Stimulated activated effector memory CD8-positive, alpha-beta T cell treated with anti-CD3 and anti-CD28 coated beads, Interleukin-12 subunit alpha, Interleukin-12 subunit beta, amount 100 ng/mL, for 72 hours (primary cell): ENCODE measurements at regions not wholly inside any gene's neighbourhood (a gene's known extent, or its start where the extent isn't known, plus 50 kb on each side); places are given as distances from the start of the nearest gene placed in this dataset.
"Not testable (repeated sequence)": the region's sequence is repeated elsewhere in the genome, so short reads cannot be mapped to it uniquely, and the experiment has no call there.

ENCODE experiments used
- ATAC-seq: fragments of 150-1000 bp; cut with Tn5 transposase; 2 replicates; pipeline ENCODE4 v1.10.0; 2021
- DNase-seq, 2 donors: peaks; one replicate each; pipeline ENCODE4 v3.0.0; 2021 to 2022; ENCODE audit warnings: low spot score in 2 of 2
- H3K27ac Mint-ChIP-seq: one replicate; pipeline ENCODE4 v1.8.0; 2022; ENCODE audit warnings: mild to moderate bottlenecking, mixed read lengths
- H3K36me3 Mint-ChIP-seq: one replicate; pipeline ENCODE4 v1.8.0; 2022; ENCODE audit warnings: mild to moderate bottlenecking, mixed read lengths
- H3K4me1 Mint-ChIP-seq: one replicate; pipeline ENCODE4 v1.8.0; 2022; ENCODE audit warnings: mixed read lengths
- H3K4me3 Mint-ChIP-seq: one replicate; pipeline ENCODE4 v1.8.0; 2022; ENCODE audit warnings: mild to moderate bottlenecking, mixed read lengths
- H3K9me3 Mint-ChIP-seq: one replicate; pipeline ENCODE4 v1.8.0; 2022; ENCODE audit warnings: mixed read lengths

GRCh38 chr5:28726815-28727214 lies 1688.4 kb upstream of the CDH9 start:
- H3K36me3 Mint-ChIP-seq, result no peaks in the 10 kb centered on the region
- ATAC-seq (no peak), DNase-seq (no peak)
- H3K27ac Mint-ChIP-seq, result no peak overlapping the region
- no peaks in the 10 kb centered on the region for H3K4me1 Mint-ChIP-seq
- H3K9me3 Mint-ChIP-seq, result peaks cover 16% of the 10 kb centered on the region
- no peak overlapping the region for H3K4me3 Mint-ChIP-seq

GRCh38 chr5:28725001-28725400 lies 1686.6 kb upstream of the CDH9 start:
- Mint-ChIP-seq H3K27ac (no peak overlapping the region), H3K4me3 (no peak overlapping the region), H3K9me3 (peaks cover 16% of the 10 kb centered on the region), H3K4me1 (no peaks in the 10 kb centered on the region), H3K36me3 (no peaks in the 10 kb centered on the region)
- no peak for DNase-seq
- no peak for ATAC-seq

GRCh38 chr5:28714907-28715698 lies 1676.7 kb upstream of the CDH9 start:
- no peak overlapping the region for H3K27ac Mint-ChIP-seq
- no peak overlapping the region for H3K4me3 Mint-ChIP-seq
- ATAC-seq (no peak), DNase-seq (no peak)
- no peaks in the 10 kb centered on the region for H3K36me3 Mint-ChIP-seq
- no peaks in the 10 kb centered on the region for H3K4me1 Mint-ChIP-seq
- peaks cover 16% of the 10 kb centered on the region for H3K9me3 Mint-ChIP-seq

DNA sequence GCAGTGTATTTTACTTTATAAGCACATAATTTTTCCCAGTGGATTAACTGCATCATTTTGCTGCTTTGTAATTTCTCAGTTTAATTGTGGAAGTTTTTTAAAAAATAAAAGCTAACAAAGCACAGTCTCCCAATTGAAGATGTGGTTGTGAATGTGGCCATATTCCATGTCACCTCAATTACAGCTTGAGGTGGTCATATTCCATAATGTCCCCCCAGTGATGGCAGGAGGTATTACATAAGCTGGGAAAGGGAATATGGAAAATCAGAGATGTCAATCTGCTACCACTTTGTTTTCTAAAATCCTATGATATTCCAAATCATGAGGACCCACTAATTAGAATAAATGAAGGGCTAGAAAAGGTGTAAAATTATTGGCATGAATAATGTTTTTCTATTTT lies 1672.0 kb upstream of the CDH9 start:
- Mint-ChIP-seq H3K27ac (no peak overlapping the region), H3K4me3 (no peak overlapping the region), H3K36me3 (no peaks in the 10 kb centered on the region), H3K9me3 (peaks cover 23% of the 10 kb centered on the region), H3K4me1 (no peaks in the 10 kb centered on the region)
- ATAC-seq, result no peak
- DNase-seq, result no peak

DNA sequence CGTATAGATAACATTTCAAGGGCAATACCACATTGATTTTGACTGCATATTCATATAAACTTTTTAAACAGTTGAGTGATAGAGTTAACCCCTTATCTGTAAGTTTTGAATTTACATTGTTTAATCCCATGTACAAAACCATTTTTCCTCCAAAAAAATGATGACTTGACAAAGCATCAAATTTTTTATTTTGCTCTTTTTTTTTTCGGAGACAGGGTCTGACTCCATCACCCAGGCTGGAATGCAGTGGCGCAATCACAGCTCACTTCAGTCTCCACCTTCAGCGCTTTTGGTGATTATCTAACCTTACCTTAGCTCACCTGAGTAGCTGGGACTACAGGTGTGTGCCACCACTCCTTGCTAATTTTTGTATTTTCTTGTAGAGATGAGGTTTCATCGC lies 1670.1 kb upstream of the CDH9 start:
- Mint-ChIP-seq H3K4me3 (no peak overlapping the region), H3K27ac (no peak overlapping the region), H3K9me3 (peaks cover 25% of the 10 kb centered on the region), H3K4me1 (no peaks in the 10 kb centered on the region), H3K36me3 (no peaks in the 10 kb centered on the region)
- DNase-seq (no peak), ATAC-seq (no peak)

DNA sequence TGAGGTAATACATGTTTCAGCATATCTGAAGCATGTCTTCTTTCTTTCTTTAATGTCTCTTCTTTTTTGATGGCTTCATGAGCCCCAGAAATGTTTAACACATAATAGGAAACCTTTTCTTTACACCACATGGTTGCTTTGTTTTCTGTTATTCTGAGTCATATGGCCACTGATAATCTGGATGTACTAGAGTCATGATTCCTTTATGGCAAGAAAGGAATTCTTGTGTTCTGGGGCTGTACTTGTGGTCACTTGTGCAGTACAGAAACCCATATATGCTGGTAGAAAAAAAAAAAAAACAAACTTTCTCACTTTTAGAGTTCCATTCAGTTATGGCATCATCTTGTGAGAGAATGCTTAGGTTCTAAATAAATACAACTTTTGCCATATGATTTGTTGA lies 1669.3 kb upstream of the CDH9 start:
- Mint-ChIP-seq H3K27ac (no peak overlapping the region), H3K4me3 (no peak overlapping the region), H3K9me3 (peaks cover 22% of the 10 kb centered on the region), H3K4me1 (no peaks in the 10 kb centered on the region), H3K36me3 (no peaks in the 10 kb centered on the region)
- DNase-seq (no peak), ATAC-seq (no peak)

GRCh38 chr5:28703651-28704260 lies 1665.4 kb upstream of the CDH9 start:
- no peak for ATAC-seq
- Mint-ChIP-seq H3K4me3 (no peak overlapping the region), H3K9me3 (peaks cover 25% of the 10 kb centered on the region), H3K36me3 (no peaks in the 10 kb centered on the region), H3K4me1 (no peaks in the 10 kb centered on the region), H3K27ac (no peak overlapping the region)
- DNase-seq, result no peak

DNA sequence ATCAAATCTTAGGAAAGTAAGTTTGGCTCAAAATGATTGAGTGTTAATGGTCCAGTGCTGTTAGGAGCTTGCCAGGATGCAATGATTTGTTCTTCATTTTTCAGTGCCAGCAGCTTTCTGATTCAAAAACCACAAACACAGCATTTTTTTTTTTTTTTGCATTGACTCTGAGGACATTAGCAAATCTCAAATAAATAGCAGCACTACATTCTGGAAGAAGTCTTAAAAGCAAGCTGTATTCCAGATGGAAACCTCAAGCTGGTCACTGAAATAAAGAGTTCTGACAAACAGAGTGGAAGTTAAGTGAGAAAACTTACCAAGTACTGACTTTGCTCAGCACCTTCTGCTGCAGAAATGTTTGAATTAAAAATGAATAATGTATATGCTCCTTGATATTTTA lies 1653.1 kb upstream of the CDH9 start:
- no peak overlapping the region for H3K4me3 Mint-ChIP-seq
- ATAC-seq (no peak), DNase-seq (no peak)
- no peak overlapping the region for H3K27ac Mint-ChIP-seq
- H3K36me3 Mint-ChIP-seq, result no peaks in the 10 kb centered on the region
- H3K9me3 Mint-ChIP-seq, result peaks cover 8% of the 10 kb centered on the region
- no peaks in the 10 kb centered on the region for H3K4me1 Mint-ChIP-seq

GRCh38 chr5:28685794-28686193 lies 1647.4 kb upstream of the CDH9 start:
- ATAC-seq (no peak), DNase-seq (no peak)
- Mint-ChIP-seq H3K9me3 (peaks cover 9% of the 10 kb centered on the region), H3K4me1 (no peaks in the 10 kb centered on the region), H3K4me3 (no peak overlapping the region), H3K36me3 (no peaks in the 10 kb centered on the region), H3K27ac (no peak overlapping the region)

- peaks cover 9% of the 10 kb centered on the region for H3K9me3 Mint-ChIP-seq
- no peak overlapping the region for H3K4me3 Mint-ChIP-seq
- no peaks in the 10 kb centered on the region for H3K4me1 Mint-ChIP-seq
- no peak for ATAC-seq
- no peak overlapping the region for H3K27ac Mint-ChIP-seq
- no peaks in the 10 kb centered on the region for H3K36me3 Mint-ChIP-seq
- DNase-seq, result no peak
These were observed 1640.5 kb upstream of the CDH9 start for GRCh38 chr5:28678899-28679298.

- no peak overlapping the region for H3K4me3 Mint-ChIP-seq
- no peak overlapping the region for H3K27ac Mint-ChIP-seq
- ATAC-seq (no peak), DNase-seq (no peak)
- no peaks in the 10 kb centered on the region for H3K36me3 Mint-ChIP-seq
- H3K4me1 Mint-ChIP-seq, result no peaks in the 10 kb centered on the region
- peaks cover 24% of the 10 kb centered on the region for H3K9me3 Mint-ChIP-seq
These were observed 1627.7 kb upstream of the CDH9 start for GRCh38 chr5:28666110-28666509.

DNA sequence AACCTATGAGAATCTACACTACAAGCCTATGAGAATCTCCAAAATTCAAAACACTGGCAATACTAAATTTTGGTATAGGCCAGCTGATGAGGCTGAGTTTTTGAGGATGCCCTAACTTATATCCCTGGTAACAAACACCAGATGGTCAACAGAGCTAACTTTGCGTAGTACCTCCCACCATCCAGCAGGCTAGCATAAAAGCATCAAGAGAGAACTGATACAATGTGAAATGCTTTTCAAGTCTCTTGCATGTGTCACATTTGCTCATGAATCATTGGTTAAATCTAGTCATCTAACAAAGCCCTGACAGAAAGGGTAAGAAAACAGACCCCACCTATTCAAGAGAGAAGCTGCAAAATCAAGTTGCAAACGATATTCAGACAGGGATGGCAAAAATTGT lies 1609.7 kb upstream of the CDH9 start:
- H3K4me1 Mint-ChIP-seq, result no peaks in the 10 kb centered on the region
- H3K9me3 Mint-ChIP-seq, result peaks cover 27% of the 10 kb centered on the region
- ATAC-seq, result no peak

GRCh38 chr5:28632607-28633006 lies 1594.2 kb upstream of the CDH9 start:
- no peak for ATAC-seq
- Mint-ChIP-seq H3K4me3 (no peak overlapping the region), H3K4me1 (no peaks in the 10 kb centered on the region), H3K27ac (no peak overlapping the region), H3K36me3 (no peaks in the 10 kb centered on the region), H3K9me3 (peaks cover 3% of the 10 kb centered on the region)
- no peak for DNase-seq

More for the DNA sequence above, 1609.7 kb upstream of the CDH9 start:
- no peaks in the 10 kb centered on the region for H3K36me3 Mint-ChIP-seq
- no peak overlapping the region for H3K27ac Mint-ChIP-seq
- DNase-seq, result no peak
- no peak overlapping the region for H3K4me3 Mint-ChIP-seq

DNA sequence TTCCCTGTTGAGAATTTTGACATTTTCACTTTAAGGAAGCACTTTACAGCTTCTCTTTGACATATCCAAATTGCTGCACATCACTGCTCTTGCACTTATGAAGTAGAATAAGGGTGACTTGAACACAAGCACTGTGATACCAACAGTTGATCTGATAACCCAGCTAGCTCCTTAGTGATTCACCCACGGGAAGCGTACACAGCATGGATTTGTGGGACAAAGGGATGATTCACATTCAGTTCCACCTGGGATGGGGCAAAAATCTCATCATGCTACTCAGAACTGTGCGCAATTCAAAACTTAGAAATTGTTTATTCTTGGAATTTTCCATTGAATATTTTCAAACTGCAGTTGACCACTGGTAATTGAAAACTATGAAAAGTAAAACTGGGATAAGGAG lies 1565.5 kb upstream of the CDH9 start:
- H3K4me3 Mint-ChIP-seq, result no peak overlapping the region
- no peak for DNase-seq
- H3K36me3 Mint-ChIP-seq, result no peaks in the 10 kb centered on the region
- ATAC-seq, result no peak
- H3K9me3 Mint-ChIP-seq, result peaks cover 16% of the 10 kb centered on the region
- H3K4me1 Mint-ChIP-seq, result no peaks in the 10 kb centered on the region
- H3K27ac Mint-ChIP-seq, result no peak overlapping the region

- ATAC-seq, result no peak
- H3K4me3 Mint-ChIP-seq, result no peak overlapping the region
- H3K27ac Mint-ChIP-seq, result no peak overlapping the region
- H3K36me3 Mint-ChIP-seq, result no peaks in the 10 kb centered on the region
- H3K4me1 Mint-ChIP-seq, result no peaks in the 10 kb centered on the region
- no peak for DNase-seq
- H3K9me3 Mint-ChIP-seq, result peaks cover 10% of the 10 kb centered on the region
These were observed 1564.0 kb upstream of the CDH9 start for GRCh38 chr5:28602429-28602828.

DNA sequence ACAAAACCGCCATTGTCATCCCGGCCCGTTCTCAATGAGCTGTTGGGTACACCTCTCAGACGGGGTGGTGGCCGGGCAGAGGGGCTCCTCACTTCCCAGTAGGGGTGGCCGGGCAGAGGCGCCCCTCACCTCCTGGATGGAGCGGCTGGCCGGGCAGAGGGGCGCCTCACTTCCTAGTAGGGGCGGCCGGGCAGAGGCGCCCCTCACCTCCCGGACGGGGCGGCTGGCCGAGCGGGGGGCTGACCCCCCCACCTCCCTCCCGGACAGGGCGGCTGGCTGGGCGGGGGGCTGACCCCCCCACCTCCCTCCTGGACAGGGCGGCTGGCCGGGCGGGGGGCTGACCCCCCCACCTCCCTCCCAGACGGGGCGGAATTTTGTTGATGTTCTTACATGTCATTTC lies 1558.3 kb upstream of the CDH9 start:
- peaks cover 13% of the 10 kb centered on the region for H3K9me3 Mint-ChIP-seq
- ATAC-seq, H3K4me1 Mint-ChIP-seq, H3K36me3 Mint-ChIP-seq, DNase-seq, H3K27ac Mint-ChIP-seq, H3K4me3 Mint-ChIP-seq: not testable (repeated sequence)
